8988T (cell line): ENCODE measurements at regions not wholly inside any gene's neighbourhood (a gene's known extent, or its start where the extent isn't known, plus 50 kb on each side); places are given as distances from the start of the nearest gene placed in this dataset.

ENCODE experiments used
- DNase-seq: peaks from one replicate; pipeline ENCODE4 v3.0.0; 2011

DNA sequence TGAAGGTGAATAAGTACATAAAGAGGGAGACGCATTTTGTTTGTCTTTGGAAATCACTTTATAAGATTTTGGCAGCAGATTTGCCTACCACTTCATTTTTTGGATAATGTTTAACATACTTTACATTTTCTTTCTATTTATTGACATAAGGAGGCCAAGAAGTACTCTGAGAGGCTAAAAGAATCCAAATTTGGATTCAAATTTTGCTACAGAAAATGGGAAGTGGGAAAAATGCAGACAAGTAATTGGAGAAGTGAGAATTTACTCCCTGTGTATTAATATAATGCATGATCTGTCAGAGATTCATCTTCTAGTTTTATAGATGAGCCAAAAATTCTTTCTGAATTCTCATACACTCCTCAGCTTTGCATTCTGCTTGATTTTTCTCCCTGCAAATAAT, 411.2 kb upstream of the CTNND2 start:
- no peak for DNase-seq

DNA sequence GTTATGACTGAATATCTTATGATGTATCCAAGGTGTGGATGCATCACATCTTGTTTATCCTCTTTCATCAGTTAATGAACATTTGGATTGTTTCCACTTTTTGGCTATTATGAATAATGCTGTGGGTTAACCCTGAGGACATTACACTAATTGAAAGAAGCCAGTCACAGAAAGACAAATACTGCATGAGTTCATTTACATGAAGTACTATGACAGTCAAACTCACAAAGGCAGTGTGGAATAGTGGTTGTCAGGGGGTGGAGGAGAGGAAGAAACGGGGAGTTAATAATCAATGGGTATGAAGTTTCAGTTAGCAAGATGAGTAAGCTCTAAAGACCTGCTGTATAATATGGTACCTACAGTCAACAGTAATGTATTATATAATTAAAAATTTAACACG, 409.4 kb upstream of the CTNND2 start:
- DNase-seq: no peak

DNA sequence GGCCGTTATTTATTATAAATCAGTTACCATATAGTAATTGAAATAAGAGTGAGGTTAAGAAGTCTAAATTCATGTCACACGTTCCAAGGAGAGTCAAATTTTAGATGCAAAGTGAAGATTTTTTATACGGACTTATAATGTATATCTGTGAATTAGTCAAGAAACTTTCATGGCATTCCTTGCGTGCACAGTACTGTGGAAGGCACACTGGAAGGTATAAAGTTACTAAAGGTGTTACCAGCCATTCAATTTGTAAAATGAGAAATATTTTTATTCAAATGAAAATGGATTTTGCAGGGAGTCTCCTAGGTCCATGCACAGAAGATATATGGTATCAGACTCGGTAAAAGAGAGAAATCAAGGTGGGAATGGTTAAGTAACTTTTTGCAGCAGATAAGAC, 408.1 kb upstream of the CTNND2 start:
- DNase-seq: no peak

DNA sequence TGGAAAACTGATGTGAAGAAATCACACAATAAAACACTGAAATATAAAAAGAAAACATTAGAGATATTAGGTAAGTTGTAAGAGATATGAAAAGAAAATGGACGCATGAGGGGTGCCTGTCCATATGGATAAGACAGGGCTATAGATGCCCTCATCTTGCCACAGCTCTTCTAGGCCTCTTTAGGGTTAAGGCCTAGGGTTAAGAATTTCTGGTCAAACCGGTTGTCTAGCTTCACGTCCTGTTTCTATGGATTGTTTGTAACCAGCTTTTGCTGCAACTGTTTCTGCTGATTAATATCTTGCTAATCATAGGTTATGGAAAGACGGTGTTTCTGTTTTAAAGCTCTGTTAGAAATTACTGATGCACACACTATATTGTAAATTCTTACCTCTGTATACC, 389.9 kb upstream of the CTNND2 start:
- DNase-seq: no peak

DNA sequence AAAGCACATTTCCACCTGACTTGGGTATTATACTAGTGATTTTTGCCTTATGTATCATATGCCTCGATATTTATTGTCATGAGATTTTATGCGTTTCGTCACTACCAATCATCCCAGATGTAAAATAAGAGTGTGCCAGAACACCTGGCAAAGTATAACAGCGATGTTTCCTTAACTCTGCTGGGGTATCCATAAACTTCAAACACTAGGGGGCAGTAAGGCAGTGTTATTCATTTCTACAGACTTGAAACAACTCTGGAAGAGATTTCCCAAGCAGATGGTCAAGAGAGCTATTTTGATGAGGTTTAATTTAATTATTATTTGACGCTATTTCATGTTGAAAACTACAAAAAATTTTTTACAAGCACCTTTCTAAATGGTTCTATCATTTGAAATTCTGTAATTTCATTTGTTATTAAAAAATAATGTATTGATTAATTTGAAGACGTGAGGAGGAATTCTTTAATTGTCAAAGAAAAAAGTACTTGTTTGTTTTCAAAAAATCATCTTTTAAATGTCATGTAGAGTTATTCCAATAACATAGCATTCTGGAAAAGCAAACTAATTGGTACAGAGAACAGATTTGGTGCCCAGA, 388.5 kb upstream of the CTNND2 start:
- DNase-seq: no peak

DNA sequence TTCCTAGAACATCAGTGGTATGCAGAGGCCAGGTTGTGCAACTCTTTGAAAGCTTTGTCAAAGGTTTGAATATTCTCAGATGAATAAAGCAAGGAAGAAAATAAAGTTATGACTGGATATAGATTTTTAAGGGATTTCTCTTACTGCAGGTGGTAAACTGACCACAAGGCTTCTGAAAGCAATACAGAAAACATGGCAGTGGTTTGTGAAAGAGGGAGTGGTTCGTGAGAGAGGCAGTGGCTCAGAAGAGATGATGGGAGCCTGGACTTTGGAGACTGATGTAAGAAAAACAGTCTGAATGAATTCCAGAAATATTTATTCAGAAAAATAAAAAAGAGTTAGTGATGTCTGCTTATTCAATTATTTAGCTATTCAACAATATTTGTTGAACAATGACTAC, 380.4 kb upstream of the CTNND2 start:
- no peak for DNase-seq

DNA sequence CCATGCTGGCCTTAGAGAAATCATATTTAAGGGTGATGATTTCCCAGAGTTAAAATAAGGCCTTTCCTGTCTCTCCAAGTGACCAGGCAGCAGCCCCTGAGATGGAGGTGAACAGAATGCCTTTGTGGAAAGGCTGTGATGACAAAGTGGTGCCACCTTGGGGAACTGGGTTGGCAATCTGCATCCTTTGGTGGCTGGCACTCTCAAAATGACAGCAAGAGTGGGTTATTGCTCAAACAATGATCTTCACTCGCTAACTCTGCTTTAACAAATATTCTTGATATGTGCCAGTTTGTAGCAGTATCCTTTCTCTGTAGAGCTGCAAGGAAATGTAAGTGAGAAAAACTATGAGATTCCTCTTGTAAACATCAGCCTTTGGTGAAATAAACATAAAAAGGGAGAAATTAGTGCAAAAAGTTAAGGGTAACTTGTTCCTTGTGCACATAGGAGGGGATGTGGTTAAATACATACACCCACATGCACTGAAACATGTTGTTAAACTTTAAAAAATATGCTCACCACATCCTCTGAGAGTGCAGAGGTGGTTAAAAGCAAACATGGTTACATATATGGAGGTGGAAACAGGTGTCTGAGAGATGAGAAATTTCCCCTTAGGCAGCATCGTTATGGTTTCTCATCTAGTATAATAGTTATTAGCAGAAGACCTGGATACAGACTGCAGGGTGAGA, 373.4 kb upstream of the CTNND2 start:
- DNase-seq: no peak

GRCh38 chr5:12274236-12274635, 370.0 kb upstream of the CTNND2 start:
- no peak for DNase-seq

DNA sequence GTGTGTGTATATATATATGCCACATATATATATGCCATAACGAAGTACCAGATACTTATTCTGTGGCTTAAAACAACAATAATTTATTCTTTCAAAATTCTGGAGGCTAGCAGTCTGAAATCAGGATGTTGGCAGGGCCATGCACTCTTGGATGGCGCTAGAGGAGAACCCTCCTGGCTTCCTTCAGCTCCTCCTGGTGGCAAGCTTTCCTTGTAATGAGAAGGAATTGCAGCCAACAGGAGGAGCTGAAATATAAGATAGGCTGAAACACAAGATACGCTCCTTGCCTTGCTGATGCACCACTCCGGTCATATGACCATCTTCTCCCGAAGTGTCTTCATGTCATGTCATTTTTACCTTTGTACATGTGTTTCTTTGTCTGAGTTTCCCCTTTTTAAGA, 368.1 kb upstream of the CTNND2 start:
- DNase-seq: no peak

DNA sequence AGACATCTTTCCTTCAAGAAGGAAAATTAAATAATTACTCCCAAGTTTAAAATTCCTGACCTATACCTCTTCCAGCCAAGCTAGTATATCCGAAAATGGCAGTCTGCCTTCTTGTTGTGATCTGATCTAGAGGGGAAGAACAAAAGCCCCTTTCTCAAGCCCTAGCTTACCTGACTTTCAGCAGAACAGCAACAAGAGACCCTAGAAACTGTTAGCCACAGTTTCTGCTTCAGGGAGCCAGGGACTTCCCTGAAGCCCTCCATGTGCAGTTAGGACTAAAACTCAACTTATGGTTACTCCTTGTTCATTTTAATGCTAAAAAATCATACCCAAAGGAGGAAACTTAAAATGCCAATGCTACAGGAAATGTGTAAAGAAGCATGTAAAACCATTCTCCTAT, 366.7 kb upstream of the CTNND2 start:
- DNase-seq: no peak

DNA sequence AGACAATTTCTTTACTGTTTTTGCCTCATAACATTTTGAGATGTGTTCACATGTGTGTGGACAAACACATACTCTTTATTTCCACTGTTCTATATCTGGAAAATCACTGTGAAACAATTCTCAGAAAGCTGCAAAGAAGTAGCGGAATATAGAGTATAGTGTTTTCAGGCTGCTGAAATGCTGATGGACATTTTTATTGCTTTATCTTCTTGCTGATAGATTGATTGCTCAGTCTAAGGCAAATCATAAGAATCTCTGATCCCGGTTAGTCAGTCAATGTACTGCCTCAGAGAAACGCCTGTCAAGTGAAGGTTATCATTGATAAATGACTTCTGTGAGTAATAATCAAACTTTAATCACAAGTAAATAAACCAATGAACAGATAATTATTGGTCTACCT, 364.9 kb upstream of the CTNND2 start:
- no peak for DNase-seq

DNA sequence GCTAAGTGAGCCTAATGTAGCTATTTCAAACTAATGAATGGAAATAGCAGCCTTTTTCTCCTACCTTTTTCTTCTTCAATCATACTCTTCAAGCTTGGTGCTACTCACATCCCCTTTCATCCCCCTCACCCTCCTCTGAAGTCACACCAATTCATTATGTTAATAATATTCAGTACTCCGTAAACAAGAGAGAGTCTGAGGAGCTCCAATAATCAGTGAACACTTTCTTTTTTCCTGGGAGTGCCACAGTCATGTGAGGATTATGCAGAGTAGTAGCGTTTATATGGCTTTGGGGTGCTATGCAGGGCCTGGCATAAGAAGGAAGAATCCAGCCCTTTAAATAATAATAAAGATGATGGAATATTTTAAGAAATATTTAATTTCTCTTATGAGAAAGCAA, 354.3 kb upstream of the CTNND2 start:
- no peak for DNase-seq

- DNase-seq: no peak
These were observed 346.2 kb upstream of the CTNND2 start for GRCh38 chr5:12250454-12250853.

- DNase-seq: no peak
These were observed 344.6 kb upstream of the CTNND2 start for GRCh38 chr5:12248831-12249230.

DNA sequence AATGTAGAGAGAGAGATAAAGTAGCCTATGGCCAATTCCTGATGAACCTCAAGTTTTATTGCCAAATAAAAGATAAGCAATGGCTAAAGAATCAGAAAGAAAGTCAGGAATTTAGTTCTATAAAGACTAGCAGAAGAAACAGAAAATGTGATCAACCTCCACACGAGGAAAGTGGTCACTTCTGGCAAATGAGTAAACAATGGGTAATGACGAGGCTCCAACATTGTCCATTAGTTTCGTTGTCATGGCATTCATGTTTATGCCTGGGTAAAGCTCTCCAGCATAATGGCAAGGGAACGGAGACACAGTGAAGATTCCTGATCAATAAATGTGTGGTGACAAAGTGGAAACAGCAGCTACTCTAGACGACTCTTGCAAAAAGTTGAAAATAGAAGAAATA, 341.8 kb upstream of the CTNND2 start:
- no peak for DNase-seq

- DNase-seq: no peak
These were observed 341.2 kb upstream of the CTNND2 start for GRCh38 chr5:12245429-12245828.

GRCh38 chr5:12242950-12243888, 339.0 kb upstream of the CTNND2 start:
- DNase-seq: no peak

DNA sequence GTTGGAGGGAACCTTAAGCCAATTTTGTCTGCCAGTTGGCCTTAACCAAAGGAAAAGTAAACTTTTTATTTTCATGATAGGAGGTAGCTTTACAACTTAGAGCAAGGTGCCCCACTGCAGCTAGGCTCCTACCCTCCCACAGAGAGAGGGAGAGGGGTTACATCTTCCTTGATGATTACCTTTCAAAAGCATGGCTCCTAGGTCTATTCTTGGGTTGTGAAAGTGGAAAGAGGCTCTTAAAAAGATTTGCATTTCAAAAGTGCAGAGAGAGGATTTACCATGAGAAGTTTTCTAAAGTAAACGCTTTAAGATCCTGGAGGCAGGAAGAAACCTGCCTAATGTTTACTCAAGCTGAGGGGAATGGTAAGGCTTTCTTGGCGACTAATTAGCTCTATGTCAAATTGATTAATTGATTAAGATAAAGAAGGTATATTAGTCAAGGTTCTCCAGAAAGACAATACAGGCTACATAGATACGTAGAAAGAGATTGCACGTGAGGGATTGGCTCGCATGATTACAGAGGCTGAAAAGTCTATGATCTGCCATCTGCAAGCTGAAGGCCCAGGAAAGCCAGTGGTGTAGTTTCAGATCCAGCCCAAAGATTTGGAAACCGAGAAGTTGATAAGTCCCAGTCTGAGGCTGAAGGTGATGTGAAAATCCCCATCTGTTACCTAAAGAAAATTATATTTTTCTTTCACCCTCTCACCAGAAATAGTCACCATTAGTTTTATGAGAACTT, 333.8 kb upstream of the CTNND2 start:
- no peak for DNase-seq

DNA sequence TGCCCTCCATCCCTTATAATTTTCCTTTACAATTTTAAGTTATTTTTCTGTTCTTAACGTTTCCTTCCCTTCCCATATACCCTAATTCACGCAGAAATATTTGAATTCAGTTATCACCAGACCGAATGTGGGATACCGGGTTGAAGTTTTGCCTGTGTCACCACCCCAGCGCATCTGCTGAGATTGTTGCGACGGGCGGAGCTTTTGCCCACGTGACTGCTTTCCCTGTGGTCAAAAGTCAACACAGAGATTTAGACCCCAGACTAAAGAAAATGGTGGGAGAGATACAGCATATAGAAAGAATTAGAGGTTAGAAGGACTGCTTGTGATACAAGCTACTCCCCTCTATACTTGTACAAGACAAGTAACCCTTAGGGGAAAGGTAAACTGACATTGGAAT, 326.4 kb upstream of the CTNND2 start:
- no peak for DNase-seq

- DNase-seq: no peak
These were observed 312.8 kb upstream of the CTNND2 start for GRCh38 chr5:12217039-12217438.

GRCh38 chr5:12214267-12215015, 310.2 kb upstream of the CTNND2 start:
- DNase-seq: no peak

DNA sequence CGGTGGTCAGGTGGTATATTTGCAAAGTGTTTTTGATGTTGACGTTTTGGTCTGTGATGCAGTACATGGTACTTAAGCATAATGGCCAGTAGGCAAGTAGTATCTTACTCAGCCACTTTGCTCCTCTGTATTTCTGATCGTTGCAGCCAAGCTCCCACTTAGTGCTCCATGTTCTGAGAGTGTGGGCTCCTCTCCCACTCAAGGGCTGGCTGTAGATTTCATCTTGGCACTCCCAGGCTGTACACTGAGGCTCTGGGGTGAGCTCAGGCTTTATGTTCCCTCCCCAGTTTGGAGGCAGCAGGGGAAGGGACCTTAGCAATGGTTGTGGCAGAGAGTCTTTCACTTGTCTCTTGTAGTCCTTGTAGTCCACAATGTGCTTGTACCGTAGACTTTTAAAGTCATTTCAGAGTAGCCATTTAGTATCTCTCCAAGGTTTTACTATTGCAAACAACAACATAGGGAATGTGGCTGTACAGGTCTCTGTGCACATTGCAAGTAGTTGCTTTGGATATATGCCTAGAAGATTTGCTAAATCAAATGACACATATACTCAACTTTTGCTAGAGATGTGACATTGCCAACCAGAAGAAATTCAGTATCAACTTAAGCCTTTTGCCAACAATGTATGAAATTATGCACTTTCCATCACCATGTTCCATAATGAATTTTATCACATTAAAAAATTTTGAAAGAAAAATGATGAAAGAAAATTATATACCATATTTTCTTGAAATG, 304.3 kb upstream of the CTNND2 start:
- DNase-seq: no peak
